GM12891 (cell line): ENCODE measurements at regions not wholly inside any gene's neighbourhood (a gene's known extent, or its start where the extent isn't known, plus 50 kb on each side); places are given as distances from the start of the nearest gene placed in this dataset.

Experiments
- PAX5 ChIP-seq: IDR thresholded peaks from 2 replicates; pipeline ENCODE4 v1.6.1; 2011; ENCODE audit warnings: low read length, moderate library complexity, mild to moderate bottlenecking; ENCODE audit not compliant: insufficient read depth, severe bottlenecking
- POLR2A ChIP-seq: IDR thresholded peaks from 2 replicates; pipeline ENCODE4 v1.6.1; 2011; ENCODE audit warnings: low read depth, low read length, control low read depth
- POLR2AphosphoS5 ChIP-seq: IDR thresholded peaks from 2 replicates; pipeline ENCODE4 v1.6.1; 2011; ENCODE audit warnings: low read depth, low read length, control low read depth
- POU2F2 ChIP-seq: IDR thresholded peaks from 2 replicates; pipeline ENCODE4 v1.6.1; 2011; ENCODE audit warnings: low read depth, mild to moderate bottlenecking, control low read depth, low read length, moderate library complexity
- SPI1 ChIP-seq: IDR thresholded peaks from 2 replicates; pipeline ENCODE4 v1.6.1; 2011; ENCODE audit warnings: low read depth, low read length, control low read depth
- TAF1 ChIP-seq: IDR thresholded peaks from 2 replicates; pipeline ENCODE4 v1.6.1; 2011; ENCODE audit warnings: low read depth, low read length, control low read depth

DNA sequence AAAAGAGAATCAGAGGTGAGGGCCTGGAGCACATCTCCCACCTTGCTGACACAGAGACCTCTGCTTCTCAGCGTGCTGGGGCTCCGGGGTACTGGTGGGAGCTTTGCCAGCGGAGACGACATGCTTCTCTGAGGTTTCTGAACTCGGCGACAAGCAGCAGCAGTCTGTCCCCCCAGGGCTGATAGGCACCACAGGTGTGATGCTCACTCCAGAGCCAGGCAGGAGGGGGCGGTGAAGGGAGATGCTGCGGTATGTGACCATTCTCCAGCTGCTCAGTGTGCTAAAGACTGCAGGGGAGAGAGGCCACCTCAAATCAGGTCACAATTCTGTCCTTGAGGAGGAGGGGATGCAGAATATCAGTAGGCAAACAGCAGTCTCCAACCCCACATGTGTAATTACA is 219.9 kb downstream of the ALDH8A1 start:
- no peak for TF ChIP-seq POLR2A
- no peak for TF ChIP-seq POLR2AphosphoS5
- TF ChIP-seq PAX5: no peak
- TF ChIP-seq POU2F2: no peak
- TF ChIP-seq SPI1: no peak
- no peak for TF ChIP-seq TAF1
